ENCODE measurements at regions not wholly inside any gene's neighbourhood (a gene's known extent, or its start where the extent isn't known, plus 50 kb on each side); places are given as distances from the start of the nearest gene placed in this dataset.
A peak's percentile ranks its signal among the peaks of the same experiment; 100 is the strongest.

DNA sequence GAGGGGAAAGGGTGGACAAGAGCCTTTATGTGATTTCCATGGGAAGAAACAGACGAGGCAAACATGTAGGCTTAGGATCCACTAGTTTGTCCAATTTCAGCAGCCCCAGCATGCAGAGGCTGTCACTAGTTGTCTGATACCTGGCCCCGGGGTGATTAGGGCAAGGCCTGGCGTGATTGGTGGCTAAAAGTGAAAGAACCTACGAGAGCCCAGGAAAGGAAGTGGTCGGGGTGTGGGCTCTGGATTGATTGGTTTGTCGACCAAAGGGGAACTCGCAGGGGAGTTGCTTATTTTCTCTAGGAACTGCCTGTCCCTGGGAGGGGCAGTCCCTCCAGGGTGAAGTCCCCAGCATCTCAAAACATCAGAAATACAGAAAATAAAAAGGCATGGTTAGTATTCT is 64.2 kb upstream of the UQCRFS1 start:
- TF ChIP-seq POLR2A (IDR thresholded peaks at IDR 0.05; ENCODE audit: low read depth, low read length): no peak
- TF ChIP-seq POLR2AphosphoS5 (IDR thresholded peaks at IDR 0.05; ENCODE audit: low read depth, low read length): no peak
- peak; percentile 58 for TF ChIP-seq SPI1 (IDR thresholded peaks at IDR 0.05; ENCODE audit: low read depth, low read length)
- TF ChIP-seq TAF1 (IDR thresholded peaks at IDR 0.05; ENCODE audit: low read depth, low read length): no peak
- TF ChIP-seq PAX5 (IDR thresholded peaks at IDR 0.05; ENCODE audit: insufficient read depth, low read length, severe bottlenecking): no peak
